ENCODE measurements at regions not wholly inside any gene's neighbourhood (a gene's known extent, or its start where the extent isn't known, plus 50 kb on each side); places are given as distances from the start of the nearest gene placed in this dataset.

GRCh38 chr15:97030251-97030650 is 699.8 kb downstream of the NR2F2 start:
- no TSS peak for BruUV-seq (replicated peaks)
- intact Hi-C loops (cut with micrococcal nuclease; ENCODE audit: unreplicated experiment) = loop anchor here (1.0 kb wide), 1 partner anchor 674 kb away; no protein-coding TSS in a partner anchor
- Mint-ChIP-seq H3K9me3 (ENCODE audit: unreplicated experiment) (peaks cover 10% of the 10 kb centered on the region), H3K4me3 (ENCODE audit: unreplicated experiment) (no peak overlapping the region), H3K27me3 (ENCODE audit: insufficient read depth, unreplicated experiment) (no peaks in the 10 kb centered on the region), H3K36me3 (ENCODE audit: insufficient read depth, unreplicated experiment) (no peaks in the 10 kb centered on the region), H3K4me1 (ENCODE audit: low read depth, unreplicated experiment) (peaks cover 5% of the 10 kb centered on the region), H3K27ac (ENCODE audit: unreplicated experiment) (no peak overlapping the region)
- Histone ChIP-seq H3K36me3 (ENCODE audit: control insufficient read depth, insufficient read depth, low read length) (no peaks in the 10 kb centered on the region), H3K4me3 (ENCODE audit: low read depth, low read length) (no peak overlapping the region), H3K27me3 (replicated peaks; ENCODE audit: control insufficient read depth, insufficient read depth, low read length) (no peaks in the 10 kb centered on the region), H3K4me1 (peaks cover 10% of the 10 kb centered on the region; the same call in 1 of the 2 replicates), H3K9me3 (0 out of 2 replicates have a peak, but pooled peaks cover 7% of the 10 kb centered on the region)
- TF ChIP-seq CTCF (IDR thresholded peaks at IDR 0.05; ENCODE audit: insufficient read depth in 1 of 2, low read depth in 1 of 2, low read length in 1 of 2, severe bottlenecking in 1 of 2, unreplicated experiment in 1 of 2) = peak in 1 of 2 experiments; percentile 11
- CTCF ChIA-PET = no interaction called here
- DNase-seq = no peak
- POLR2A ChIA-PET = no interaction called here

GRCh38 chr15:97036301-97036700 is 705.8 kb downstream of the NR2F2 start:
- peaks cover 10% of the 10 kb centered on the region for H3K4me1 ChIP-seq
- peaks cover 10% of the 10 kb centered on the region for H3K9me3 Mint-ChIP-seq (ENCODE audit: unreplicated experiment)
- no peak overlapping the region for H3K4me3 Mint-ChIP-seq (ENCODE audit: unreplicated experiment)
- H3K36me3 ChIP-seq (ENCODE audit: control insufficient read depth, insufficient read depth, low read length) = no peaks in the 10 kb centered on the region
- H3K27me3 ChIP-seq (replicated peaks; ENCODE audit: control insufficient read depth, insufficient read depth, low read length) = no peaks in the 10 kb centered on the region
- no peaks in the 10 kb centered on the region for H3K9me3 ChIP-seq
- no peak overlapping the region for H3K4me3 ChIP-seq (ENCODE audit: low read depth, low read length)
- no peak for TF ChIP-seq CTCF (IDR thresholded peaks at IDR 0.05; ENCODE audit: insufficient read depth in 1 of 2, low read depth in 1 of 2, low read length in 1 of 2, severe bottlenecking in 1 of 2, unreplicated experiment in 1 of 2)
- H3K27me3 Mint-ChIP-seq (ENCODE audit: insufficient read depth, unreplicated experiment) = no peaks in the 10 kb centered on the region
- no peak overlapping the region for H3K27ac Mint-ChIP-seq (ENCODE audit: unreplicated experiment)
- no peak for DNase-seq
- H3K36me3 Mint-ChIP-seq (ENCODE audit: insufficient read depth, unreplicated experiment) = no peaks in the 10 kb centered on the region
- ChIA-PET CTCF (no interaction called here), POLR2A (no interaction called here)
- H3K4me1 Mint-ChIP-seq (ENCODE audit: low read depth, unreplicated experiment) = peaks cover 6% of the 10 kb centered on the region
- no TSS peak for BruUV-seq (replicated peaks)
- intact Hi-C loops (cut with micrococcal nuclease; ENCODE audit: unreplicated experiment) = no loop called here

- intact Hi-C loops (cut with micrococcal nuclease; ENCODE audit: unreplicated experiment) = no loop called here
- CTCF ChIA-PET = no interaction called here
- no peak for DNase-seq
Measured at GRCh38 chr15:97037080-97037479, 706.6 kb downstream of the NR2F2 start.

More at GRCh38 chr15:97037080-97037479, 706.6 kb downstream of the NR2F2 start:
- no peak overlapping the region for H3K4me3 Mint-ChIP-seq (ENCODE audit: unreplicated experiment)
- peaks cover 6% of the 10 kb centered on the region for H3K4me1 Mint-ChIP-seq (ENCODE audit: low read depth, unreplicated experiment)
- BruUV-seq (replicated peaks) = no TSS peak
- POLR2A ChIA-PET = no interaction called here
- no peaks in the 10 kb centered on the region for H3K27me3 Mint-ChIP-seq (ENCODE audit: insufficient read depth, unreplicated experiment)
- H3K9me3 Mint-ChIP-seq (ENCODE audit: unreplicated experiment) = peaks cover 10% of the 10 kb centered on the region
- no peaks in the 10 kb centered on the region for H3K36me3 Mint-ChIP-seq (ENCODE audit: insufficient read depth, unreplicated experiment)
- no peak overlapping the region for H3K27ac Mint-ChIP-seq (ENCODE audit: unreplicated experiment)
- no peak for TF ChIP-seq CTCF (IDR thresholded peaks at IDR 0.05; ENCODE audit: insufficient read depth in 1 of 2, low read depth in 1 of 2, low read length in 1 of 2, severe bottlenecking in 1 of 2, unreplicated experiment in 1 of 2)
- Histone ChIP-seq H3K27me3 (replicated peaks; ENCODE audit: control insufficient read depth, insufficient read depth, low read length) (no peaks in the 10 kb centered on the region), H3K9me3 (no peaks in the 10 kb centered on the region), H3K4me3 (ENCODE audit: low read depth, low read length) (no peak overlapping the region), H3K4me1 (peaks cover 10% of the 10 kb centered on the region), H3K36me3 (ENCODE audit: control insufficient read depth, insufficient read depth, low read length) (no peaks in the 10 kb centered on the region)
